Kidney (tissue), 13 donors: ENCODE measurements at regions not wholly inside any gene's neighbourhood (a gene's known extent, or its start where the extent isn't known, plus 50 kb on each side); places are given as distances from the start of the nearest gene placed in this dataset.
A peak's percentile ranks its signal among the peaks of the same experiment; 100 is the strongest.

Experiments
- DNase-seq, 5 donors: peaks; one replicate each; pipeline ENCODE4 v3.0.0-alpha.2; 2013 to 2020
- FAIRE-seq: peaks from 2 replicates; lab custom pipeline; 2012; peaks lifted over from hg19 to GRCh38; lab: Jason Lieb, UNC
- H3K27ac ChIP-seq, 2 donors: one replicate each; pipeline ENCODE4 v1.7.0; 2013; ENCODE audit warnings: low read depth in 2 of 2, low read length in 2 of 2, inconsistent platforms in 1 of 2
- H3K27me3 ChIP-seq: one replicate; pipeline ENCODE4 v1.7.1; 2013; ENCODE audit warnings: low read length, inconsistent platforms; ENCODE audit not compliant: control insufficient read depth, insufficient read depth
- H3K36me3 ChIP-seq, 3 donors: one replicate each; pipeline versions ENCODE4 v1.7.0 to v1.7.1; 2013; ENCODE audit warnings: low read length in 3 of 3, control low read depth in 1 of 3, inconsistent platforms in 1 of 3; ENCODE audit not compliant: insufficient read depth in 3 of 3, control insufficient read depth in 2 of 3
- H3K4me1 ChIP-seq, 3 donors: one replicate each; pipeline versions ENCODE4 v1.7.0 to v1.7.1; 2013; ENCODE audit warnings: low read length in 3 of 3, inconsistent platforms in 1 of 3, low read depth in 1 of 3; ENCODE audit not compliant: control insufficient read depth in 2 of 3, insufficient read depth in 2 of 3
- H3K4me3 ChIP-seq, 3 donors: one replicate each; pipeline versions ENCODE4 v1.7.0 to v1.8.1; 2013; ENCODE audit warnings: low read length in 3 of 3, control low read depth in 1 of 3, inconsistent platforms in 1 of 3
- H3K9ac ChIP-seq, 3 donors: one replicate each; pipeline versions ENCODE4 v1.7.0 to v1.7.1; 2013; ENCODE audit warnings: low read length in 3 of 3, control low read depth in 1 of 3, inconsistent platforms in 1 of 3
- H3K9me3 ChIP-seq, 3 donors: one replicate each; pipeline versions ENCODE4 v1.7.0 to v1.7.1; 2013; ENCODE audit warnings: low read length in 3 of 3, control low read depth in 1 of 3, inconsistent platforms in 1 of 3; ENCODE audit not compliant: control insufficient read depth in 2 of 3, insufficient read depth in 1 of 3
- CTCF ChIP-seq: IDR thresholded peaks from 3 replicates; pipeline ENCODE4 v1.5.1; 2012; ENCODE audit warnings: mild to moderate bottlenecking, moderate library complexity, borderline replicate concordance; ENCODE audit not compliant: insufficient read depth; ENCODE audit errors: extremely low read depth
- intact Hi-C: fragments of 100-400 bp; cut with DNase I; formaldehyde crosslinking; loops from one replicate; pipeline ENCODE4 v1.11.1; 2022
- donor health status: control.
- donor health status: control.
- donor health status: control.
- donor health status: control.
- donor health status: control.
- donor health status: DM: yes; HTN: yes; CAD: no.
- donor health status: Normal renal cell carcinoma (clear cell type).

GRCh38 chr6:144646093-144647056 lies 361.2 kb downstream of the UTRN start:
- no peak for FAIRE-seq
- DNase-seq: no peak
- intact Hi-C loops: no loop called here
- Histone ChIP-seq H3K27ac (no peak overlapping the region), H3K9me3 (no peaks in the 10 kb centered on the region), H3K36me3 (no peaks in the 10 kb centered on the region), H3K4me1 (peaks cover 0 to 5% (median 0%) of the 10 kb centered on the region in 3 donors), H3K4me3 (no peak overlapping the region), H3K27me3 (no peaks in the 10 kb centered on the region), H3K9ac (no peak overlapping the region)
- no peak for TF ChIP-seq CTCF

GRCh38 chr6:144647406-144647964 lies 362.4 kb downstream of the UTRN start:
- DNase-seq: no peak
- intact Hi-C loops: no loop called here
- Histone ChIP-seq H3K27me3 (no peaks in the 10 kb centered on the region), H3K27ac (no peak overlapping the region), H3K4me1 (peaks cover 0 to 5% (median 0%) of the 10 kb centered on the region in 3 donors), H3K9ac (no peak overlapping the region), H3K9me3 (no peaks in the 10 kb centered on the region), H3K4me3 (no peak overlapping the region), H3K36me3 (no peaks in the 10 kb centered on the region)
- FAIRE-seq: no peak
- no peak for TF ChIP-seq CTCF

GRCh38 chr6:144647971-144648651 lies 363.0 kb downstream of the UTRN start:
- peaks cover 0 to 5% (median 0%) of the 10 kb centered on the region in 3 donors for H3K4me1 ChIP-seq
- FAIRE-seq: peak; percentile 25
- no peak for TF ChIP-seq CTCF

More at GRCh38 chr6:144647971-144648651, 363.0 kb downstream of the UTRN start:
- Histone ChIP-seq H3K4me3 (no peak overlapping the region), H3K9me3 (no peaks in the 10 kb centered on the region), H3K27me3 (no peaks in the 10 kb centered on the region), H3K9ac (no peak overlapping the region), H3K27ac (no peak overlapping the region), H3K36me3 (no peaks in the 10 kb centered on the region)
- intact Hi-C loops: no loop called here
- DNase-seq: no peak
